HG03469 (cell line): ENCODE measurements at regions not wholly inside any gene's neighbourhood (a gene's known extent, or its start where the extent isn't known, plus 50 kb on each side); places are given as distances from the start of the nearest gene placed in this dataset.

Experiments
- ATAC-seq: cut with Tn5 transposase; IDR thresholded peaks from one replicate; pipeline ENCODE4 v1.9.1; 2021; ENCODE audit warnings: mild to moderate bottlenecking, moderate library complexity, moderate number of reproducible peaks; ENCODE audit not compliant: unreplicated experiment

DNA sequence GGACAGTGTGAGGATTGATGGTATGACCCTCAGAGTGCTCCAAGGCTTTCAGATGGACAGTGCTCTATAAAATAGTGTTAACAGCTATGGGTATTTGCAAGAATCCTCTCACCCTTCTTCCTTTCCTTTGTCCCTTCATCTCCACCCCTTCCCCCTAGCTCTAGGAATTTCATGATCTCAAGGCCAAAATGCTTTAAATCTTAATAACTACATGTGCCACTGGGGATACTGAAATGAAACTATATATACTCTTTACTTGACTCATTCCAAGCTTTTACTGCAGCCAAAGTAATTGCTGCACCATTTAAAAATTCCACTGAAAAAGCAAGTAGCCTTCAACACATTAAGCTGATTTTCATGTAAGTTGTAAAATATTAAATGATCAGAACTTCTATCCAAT, 361.6 kb upstream of the SLC30A5 start:
- no peak for ATAC-seq

DNA sequence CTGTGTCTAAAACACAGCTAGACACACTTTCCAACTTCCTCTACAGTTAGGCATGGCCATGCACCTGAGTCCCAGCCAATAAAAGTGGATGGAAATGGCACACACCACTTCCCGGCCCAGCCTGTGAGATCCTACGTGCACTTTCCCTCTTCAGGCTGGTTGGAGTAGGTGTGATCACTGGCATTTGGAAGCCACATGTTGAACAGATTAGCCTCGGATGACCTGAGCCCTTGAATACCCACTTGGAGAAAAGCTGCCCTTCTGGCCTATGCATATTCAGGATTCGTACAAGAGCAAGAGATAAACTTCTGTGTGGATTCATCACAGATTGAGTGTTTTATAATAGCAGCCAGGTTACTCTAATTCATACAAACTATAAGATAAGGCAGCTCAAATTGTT, 359.0 kb upstream of the SLC30A5 start:
- no peak for ATAC-seq

DNA sequence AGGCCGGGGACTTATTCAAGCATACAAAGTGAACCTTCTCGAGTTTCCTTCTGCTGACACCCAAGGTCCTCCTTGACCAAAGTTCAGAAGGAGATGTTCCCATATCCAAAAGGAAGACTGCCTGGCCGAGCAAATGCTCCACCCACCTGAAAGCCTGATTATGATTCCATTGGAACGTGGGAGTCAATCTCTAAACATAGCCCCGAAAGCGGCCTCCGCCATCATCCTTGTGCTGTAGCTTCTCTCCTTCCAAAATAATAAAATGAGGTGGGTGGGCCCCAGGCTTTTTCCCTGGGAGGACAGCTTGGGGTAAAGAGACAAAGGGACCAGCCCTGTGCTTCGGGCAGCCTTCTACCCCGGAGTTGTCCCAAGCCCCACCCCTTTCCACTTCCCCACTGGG, 355.6 kb upstream of the SLC30A5 start:
- ATAC-seq = no peak

DNA sequence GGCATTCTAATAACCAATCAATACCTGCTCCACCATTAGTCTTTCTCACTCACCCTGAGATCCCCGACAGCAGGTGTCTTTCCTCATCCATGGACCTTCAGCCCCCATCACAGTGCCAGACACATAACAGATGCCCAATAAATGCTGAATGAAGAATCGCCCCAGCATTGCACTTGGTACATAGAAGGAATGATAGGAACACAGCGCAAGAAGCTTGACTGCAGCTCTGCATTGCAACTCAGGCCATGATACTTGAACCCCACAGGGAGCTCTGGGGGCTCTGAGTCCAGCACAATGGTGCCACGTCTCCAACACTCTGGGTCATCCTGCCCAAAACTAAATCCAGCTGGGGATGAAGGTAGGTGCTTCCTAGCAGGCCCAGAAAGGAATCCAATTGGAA, 355.0 kb upstream of the SLC30A5 start:
- no peak for ATAC-seq

DNA sequence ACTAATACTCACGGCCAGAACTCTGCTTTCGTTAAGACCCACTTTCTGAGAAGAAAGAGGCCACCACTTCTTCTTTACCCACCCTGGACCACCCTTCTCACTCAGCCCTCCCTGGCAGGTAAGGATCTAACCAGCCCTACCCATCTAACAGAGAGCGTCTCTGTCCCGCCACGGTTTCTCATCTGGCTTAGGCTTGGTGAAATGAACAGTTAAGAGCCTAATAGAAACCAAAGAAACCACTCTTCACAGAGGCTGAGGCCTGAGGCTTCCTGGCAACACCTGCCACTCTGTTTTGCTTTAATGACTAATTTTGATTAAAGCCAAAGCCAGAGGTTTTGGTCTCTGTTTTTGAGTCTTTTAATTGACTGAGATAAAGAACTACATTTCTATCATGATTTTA, 354.1 kb upstream of the SLC30A5 start:
- peak; percentile 82 for ATAC-seq

DNA sequence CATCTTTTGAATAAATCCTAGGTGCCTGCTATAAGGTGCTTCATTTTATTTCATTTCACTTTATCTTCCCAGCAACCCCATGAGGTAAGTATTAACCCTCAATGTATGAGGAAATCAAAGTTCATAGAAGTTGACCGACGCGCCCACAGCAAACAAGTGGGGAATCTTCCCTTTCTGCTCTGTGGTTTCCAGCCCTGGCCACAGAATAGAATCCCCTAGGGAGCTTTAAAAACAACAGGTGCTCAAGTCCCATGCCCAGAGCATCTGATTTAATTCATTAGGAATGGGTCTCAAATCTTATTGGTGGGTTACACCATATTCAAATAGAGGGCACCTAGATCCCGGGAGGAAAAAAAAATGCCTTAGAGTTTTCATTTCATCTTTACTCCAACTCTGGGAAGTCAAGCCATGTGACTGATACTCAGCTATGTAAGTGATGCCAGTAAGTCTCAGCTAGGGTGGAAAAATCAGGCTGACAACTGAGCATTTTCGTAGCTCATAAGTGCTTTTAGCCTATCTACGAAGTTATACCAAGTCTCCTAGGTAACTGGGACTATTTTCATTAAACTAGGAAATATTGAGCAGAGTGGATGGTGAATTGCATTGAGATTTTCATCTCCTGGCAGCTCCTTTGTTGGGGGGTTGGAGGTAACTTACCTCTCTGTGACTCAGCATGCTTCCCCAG, 353.4 kb upstream of the SLC30A5 start:
- ATAC-seq = no peak

DNA sequence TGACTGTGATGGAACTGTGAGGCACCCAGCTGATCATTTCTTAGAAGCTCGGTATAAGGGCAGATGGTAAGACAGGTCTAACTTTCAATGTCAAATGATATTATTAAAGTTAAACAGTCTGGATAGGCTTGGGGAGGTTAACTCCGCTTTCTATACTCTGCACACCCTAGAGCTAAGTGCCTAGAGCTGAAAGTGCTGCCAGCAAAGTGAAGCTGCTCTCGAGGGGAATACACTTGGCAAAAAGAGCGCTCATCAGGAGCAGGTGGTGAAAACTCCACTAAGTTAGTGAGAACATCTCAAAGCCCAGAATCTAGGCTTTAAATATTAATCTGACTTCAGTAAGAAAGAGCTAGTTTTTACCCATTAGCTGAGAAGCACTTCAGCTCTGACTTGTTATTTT, 349.6 kb upstream of the SLC30A5 start:
- no peak for ATAC-seq

DNA sequence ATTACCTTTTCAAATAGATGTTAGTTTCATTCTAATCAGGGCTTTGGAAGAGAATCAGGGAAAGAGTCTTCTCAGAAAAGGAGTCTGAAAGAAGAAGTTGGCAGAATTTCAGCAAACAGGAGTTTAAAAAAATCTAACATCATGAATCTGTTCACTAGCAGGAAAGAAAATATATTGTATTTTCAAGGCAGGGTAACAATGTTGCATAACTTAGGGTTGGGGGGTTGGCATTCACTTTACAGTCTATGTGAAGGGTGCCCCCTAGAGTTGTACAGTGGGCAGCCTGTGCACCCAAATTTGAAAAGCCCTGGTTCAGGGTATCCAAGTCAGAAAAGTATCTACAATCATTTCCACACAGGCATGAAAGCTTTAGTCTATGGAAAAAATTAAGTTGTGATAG, 348.4 kb upstream of the SLC30A5 start:
- no peak for ATAC-seq

DNA sequence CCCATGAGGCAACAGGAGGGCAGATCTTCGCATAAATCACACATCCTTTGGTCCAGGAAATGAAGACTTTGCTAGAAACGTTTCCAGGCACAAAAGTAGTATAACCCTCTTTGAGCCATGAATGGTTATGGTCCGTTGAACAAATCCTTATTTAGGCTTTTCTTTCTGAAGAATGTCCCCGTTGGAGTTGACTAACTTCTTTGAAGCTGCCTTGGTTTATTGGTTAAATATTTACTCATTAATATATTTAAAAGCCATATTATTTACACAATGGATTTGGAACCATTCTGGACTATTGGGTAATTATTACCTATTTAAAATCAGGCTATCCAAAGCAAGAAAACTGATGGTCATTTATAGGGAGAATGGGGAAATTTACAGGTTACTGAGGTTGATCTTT, 347.6 kb upstream of the SLC30A5 start:
- ATAC-seq = no peak

DNA sequence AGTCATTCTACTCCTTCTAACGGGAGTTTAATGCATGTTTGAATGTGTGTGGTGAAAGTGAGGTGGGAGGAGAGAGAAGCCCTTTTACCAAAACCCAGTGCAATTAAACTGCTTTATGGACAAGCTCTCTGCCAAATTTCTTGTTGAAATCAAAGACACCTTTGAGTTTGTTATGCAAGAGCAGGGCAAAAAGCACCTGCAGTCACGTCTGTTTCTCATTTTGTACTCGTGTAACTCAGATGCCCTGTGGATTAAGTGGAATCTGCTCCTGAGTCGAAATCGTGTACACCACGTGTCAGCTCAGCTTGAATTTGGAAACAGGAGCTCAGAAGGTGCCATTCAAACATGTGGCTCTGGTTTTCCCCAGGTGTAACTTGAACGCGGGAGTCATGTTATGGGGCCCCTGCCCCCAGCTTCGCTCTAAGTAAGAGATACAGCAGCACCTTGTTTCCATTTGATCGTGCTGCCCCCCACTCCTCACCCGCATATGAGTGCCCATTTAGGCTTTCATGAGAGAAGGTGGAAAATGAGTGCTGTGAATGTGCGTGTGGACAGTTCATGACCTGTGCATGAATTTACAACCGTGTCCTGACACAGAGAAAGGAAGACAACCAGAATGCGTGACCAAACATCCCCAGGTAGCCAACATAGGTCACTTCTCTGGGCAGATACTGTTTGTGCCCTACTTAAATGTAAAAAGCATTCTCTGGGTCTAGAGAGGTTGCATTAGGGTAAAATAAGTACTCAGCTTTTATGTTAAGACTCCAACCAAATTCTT, 347.0 kb upstream of the SLC30A5 start:
- ATAC-seq = no peak

DNA sequence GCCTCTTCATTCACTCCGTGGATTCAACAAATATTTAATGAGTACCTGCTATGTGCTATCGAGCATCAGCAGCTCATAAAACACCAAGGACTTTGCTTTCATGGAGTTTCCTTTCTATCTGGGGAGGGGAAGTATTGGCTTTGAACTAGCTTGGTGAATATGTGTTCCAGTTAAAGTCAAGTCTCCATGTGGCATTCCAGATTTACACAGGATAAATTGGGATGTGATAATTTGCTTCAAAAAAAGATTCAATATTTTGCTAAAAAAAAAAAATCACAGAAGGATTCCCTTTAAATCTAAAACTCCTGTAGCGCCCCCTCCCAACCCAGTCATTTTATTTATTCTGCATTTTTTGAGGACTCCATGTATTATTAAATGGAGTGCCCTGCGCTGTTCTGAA, 346.3 kb upstream of the SLC30A5 start:
- ATAC-seq = no peak

DNA sequence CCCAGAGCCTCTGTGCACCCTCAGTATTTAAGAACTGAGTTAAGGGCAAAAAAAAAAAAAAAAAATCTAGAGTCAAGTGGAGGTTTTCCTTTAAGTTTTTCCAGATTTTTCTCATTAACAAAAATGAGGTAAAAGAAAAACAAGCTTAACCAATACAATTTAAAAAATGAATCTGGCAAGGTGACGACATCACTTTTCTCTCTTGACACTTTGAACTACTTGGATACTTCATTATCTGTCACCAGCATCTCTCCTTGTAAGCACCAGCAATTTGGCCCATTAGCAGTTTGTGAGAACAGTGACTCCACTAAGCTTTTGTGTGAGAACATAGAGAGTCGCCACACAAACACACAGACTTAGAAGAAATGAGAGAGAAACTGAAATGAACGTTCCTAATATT, 345.7 kb upstream of the SLC30A5 start:
- no peak for ATAC-seq

DNA sequence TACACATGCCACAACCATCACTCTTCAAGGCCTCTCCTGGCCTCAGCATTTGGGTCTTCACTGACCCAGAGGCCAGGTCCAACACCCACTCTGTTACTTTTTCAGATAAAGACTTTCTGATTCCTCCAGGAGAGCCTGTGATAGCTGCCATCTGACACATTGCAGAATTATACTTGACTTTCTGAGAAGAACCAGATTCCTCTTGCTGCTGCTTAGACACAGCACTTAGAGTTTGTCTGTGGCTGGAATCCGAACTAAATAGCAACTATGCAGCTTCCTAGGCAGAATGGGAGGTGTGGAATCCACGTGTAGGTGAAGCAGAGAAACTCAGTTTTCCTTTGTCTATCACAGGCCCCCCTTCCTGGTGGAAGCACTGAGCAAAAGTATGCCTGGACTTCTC, 344.7 kb upstream of the SLC30A5 start:
- ATAC-seq = no peak

DNA sequence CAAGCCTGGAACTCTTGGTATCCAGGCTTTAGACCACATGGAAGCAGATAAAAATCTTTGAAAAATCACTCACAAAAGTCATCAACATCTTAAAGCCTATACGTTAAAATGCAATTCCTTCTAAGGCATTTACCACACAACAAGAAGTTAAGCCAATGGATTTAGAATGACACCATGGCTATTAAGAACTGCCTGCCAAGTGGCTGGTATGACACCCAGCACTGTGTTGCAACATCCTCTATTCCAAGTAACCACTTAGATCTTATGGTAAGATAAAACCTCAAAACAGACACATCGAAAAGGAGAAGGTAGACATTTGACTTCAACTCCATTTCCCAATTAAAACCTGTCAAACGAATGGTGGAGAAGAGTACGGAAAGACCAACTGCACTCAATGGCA, 344.2 kb upstream of the SLC30A5 start:
- ATAC-seq = no peak

DNA sequence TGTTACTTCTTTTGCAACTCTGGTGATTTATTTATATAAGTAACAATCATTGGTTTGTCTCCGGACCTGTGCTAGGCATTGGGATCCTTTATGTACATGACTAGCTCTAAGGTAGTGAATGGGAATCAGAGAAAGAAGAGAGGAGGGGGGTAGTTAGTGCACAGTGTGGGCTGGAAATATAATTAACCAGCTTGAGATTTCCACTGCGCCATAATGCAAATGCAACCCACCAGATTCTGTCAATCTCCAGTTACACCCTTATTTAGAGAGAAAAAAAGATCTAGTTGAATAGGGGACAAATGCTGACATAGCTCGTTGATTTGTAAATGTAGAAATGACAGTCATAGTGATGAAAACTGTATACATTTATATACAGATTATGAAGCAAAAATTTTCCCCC, 342.2 kb upstream of the SLC30A5 start:
- ATAC-seq = no peak

DNA sequence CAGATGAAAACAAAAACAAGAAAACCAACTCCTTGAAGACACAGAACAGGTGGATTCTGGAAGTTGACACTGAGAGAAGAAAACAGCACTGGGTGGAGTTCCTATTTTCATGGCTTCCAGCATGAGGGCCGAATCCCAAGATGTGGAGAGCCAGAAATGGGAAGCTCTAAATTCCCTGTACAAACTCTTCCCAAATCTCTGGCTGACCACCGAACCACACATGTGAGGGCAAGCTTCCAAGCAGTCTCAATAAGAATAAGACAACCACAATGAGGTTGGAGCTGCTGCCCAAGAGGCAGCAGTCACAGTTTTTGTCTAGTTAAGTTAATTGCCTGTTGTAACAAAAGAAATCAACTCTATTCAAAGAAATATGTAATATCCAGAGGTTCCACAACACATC, 339.3 kb upstream of the SLC30A5 start:
- no peak for ATAC-seq

DNA sequence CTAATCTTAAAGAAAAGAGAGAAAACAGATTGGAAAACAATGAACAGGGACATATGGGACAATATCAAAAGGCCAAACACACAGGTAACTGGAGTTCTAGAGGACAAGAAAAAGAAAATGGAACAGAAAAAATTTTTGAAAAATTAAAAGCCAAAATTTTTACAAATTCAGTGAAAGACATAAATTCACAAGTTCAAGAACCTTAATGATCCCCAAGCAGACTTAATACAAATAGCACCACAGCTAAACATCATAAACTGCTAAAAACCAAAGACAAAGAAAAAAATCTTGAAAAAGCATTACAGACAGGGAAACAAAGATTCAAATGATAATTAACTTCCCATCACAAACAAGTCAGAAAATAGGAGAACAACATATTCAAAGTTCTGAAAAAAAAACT, 338.5 kb upstream of the SLC30A5 start:
- ATAC-seq = no peak

DNA sequence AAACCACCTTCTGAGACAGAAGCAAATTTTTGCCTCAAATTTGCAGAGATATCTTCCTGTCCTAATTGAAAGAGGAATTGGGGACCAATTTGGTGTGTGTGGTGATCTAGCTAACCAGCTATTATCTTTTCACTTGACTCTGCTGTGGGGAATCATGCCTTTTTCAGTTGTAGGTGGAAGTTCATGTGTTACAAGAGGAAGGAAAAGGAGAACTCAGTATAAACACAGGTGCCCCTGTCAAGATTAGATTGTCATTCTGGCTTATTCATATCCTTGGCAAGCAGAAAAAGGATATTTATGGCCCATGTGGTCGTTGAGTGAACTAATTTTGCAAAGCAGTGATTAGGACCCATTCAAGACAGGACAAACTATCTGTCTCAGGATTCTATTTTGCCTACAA, 336.8 kb upstream of the SLC30A5 start:
- ATAC-seq = no peak

DNA sequence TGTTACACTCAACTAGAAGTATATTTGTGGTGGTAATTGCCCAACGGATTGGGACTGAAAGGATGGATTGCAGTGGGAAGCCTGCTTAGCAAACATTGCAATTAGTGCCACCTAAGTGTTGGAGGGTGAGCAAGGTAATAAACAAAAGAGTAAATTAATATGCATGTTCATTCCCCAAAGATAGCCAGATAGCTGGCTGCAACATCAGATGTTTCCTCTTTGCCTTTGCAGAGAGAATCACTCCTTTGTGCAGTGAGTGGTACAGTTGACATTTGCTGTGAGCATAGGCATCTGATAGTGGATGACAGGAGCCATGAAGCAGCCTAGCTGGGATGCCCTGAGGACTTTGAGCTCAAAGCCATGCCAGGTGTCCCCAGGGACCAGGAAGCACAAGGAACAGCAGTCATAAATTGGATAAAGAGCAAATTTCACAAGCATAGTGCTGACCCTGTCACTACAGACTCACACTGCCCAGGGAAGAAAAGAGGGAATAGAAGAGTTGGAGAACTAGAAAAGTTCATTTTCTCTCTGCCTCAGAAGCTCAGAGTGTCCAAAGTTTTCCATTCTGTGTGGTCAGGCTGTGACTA, 336.1 kb upstream of the SLC30A5 start:
- ATAC-seq = no peak

DNA sequence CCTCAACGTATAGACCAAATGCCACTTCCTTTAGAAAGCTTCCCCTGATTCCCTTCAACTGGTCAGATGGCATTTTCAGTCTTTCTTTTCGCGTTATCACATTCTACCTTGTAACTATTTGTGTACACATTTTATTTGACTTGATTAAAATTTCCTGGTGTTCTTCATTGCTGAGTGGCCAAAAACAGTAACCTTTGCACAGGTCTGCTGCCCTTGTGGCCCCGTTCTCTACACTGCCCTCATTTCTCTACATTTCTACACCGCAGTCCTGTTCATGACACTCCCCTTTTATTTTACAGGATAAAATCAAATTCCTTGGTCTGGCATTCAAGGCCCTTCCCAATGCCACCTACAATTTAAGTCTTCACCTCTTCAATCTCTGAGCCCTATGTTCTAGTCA, 334.2 kb upstream of the SLC30A5 start:
- no peak for ATAC-seq

DNA sequence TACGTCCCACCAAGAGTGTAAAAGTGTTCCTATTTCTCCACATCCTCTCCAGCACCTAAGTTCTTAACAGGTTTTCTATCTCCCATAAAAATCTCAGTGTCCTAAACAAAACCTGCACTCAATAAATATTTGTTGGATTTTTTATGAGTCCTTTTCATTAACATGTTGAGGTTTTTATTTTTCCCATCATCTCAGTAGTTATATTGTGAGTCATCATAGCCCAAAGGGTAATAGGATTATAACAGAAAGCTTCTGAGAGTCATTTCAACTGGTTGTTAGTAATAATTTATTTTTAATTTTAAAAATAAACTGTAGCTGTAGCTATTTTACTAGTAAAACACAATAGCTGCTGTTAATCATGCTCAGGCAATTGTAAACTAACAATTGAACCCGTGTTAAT, 331.6 kb upstream of the SLC30A5 start:
- no peak for ATAC-seq

DNA sequence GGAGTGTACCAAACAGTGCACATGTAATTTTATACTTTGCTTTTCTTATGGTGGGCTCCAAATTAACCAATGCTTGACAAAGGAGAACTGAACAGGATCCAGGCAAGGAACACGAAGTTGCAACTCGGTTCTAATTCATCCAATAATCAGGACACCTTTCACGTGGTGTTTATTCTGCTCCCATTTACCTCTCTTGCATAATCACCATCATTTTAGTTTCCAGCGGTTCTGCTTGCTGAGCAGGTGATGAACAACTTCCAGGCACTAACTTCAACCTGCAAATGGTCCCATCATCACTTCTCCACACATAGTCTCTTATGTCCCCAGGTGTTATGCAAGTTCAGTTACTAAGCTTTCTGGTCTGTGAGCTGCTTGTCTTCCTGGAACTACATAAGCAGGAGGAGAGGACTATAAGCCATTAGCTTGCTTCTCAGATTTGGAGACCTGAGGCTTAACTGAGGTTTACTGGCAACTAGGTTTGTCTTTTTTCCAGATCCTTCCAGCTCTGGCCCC, 326.8 kb upstream of the SLC30A5 start:
- ATAC-seq = no peak
